IPS-18a (cell line): ENCODE measurements at regions not wholly inside any gene's neighbourhood (a gene's known extent, or its start where the extent isn't known, plus 50 kb on each side); places are given as distances from the start of the nearest gene placed in this dataset.
"Not testable (repeated sequence)": the region's sequence is repeated elsewhere in the genome, so short reads cannot be mapped to it uniquely, and the experiment has no call there.

Source experiments
- H3K27ac ChIP-seq: one replicate; pipeline ENCODE4 v1.5.1; 2013; ENCODE audit warnings: low read length
- H3K27me3 ChIP-seq: one replicate; pipeline ENCODE4 v1.6.1; 2013; ENCODE audit warnings: mild to moderate bottlenecking, low read length; ENCODE audit not compliant: control insufficient read depth, insufficient read depth
- H3K36me3 ChIP-seq: one replicate; pipeline ENCODE4 v1.6.1; 2013; ENCODE audit warnings: low read depth, low read length; ENCODE audit not compliant: control insufficient read depth
- H3K4me1 ChIP-seq: one replicate; pipeline ENCODE4 v1.6.1; 2013; ENCODE audit warnings: low read depth, low read length; ENCODE audit not compliant: control insufficient read depth
- H3K4me3 ChIP-seq: one replicate; pipeline ENCODE4 v1.5.1; 2013; ENCODE audit warnings: low read length
- H3K9ac ChIP-seq: one replicate; pipeline ENCODE4 v1.6.1; 2013; ENCODE audit warnings: mild to moderate bottlenecking, low read length, moderate library complexity
- H3K9me3 ChIP-seq: one replicate; pipeline ENCODE4 v1.6.1; 2013; ENCODE audit warnings: low read depth, low read length; ENCODE audit not compliant: control insufficient read depth

DNA sequence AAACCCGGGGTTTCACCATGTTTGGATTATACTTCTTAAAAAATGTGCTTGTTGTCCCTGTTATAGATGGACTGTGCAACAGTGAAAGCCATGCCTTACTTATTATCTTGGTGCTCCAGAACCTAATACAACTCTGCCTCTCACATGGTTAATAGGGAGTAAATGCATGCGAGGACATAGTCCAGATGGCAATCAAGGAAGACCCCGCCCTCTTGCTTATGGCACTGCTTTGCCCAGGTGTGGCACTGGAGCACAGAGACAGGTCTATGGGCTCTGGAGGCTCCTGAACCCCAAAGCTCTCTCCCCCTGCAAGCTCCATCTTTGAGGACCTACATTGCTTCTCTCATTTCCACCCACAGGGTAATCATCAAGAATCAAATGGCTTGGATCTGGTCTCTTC is 162.1 kb upstream of the NTF3 start:
- Histone ChIP-seq H3K9ac (no peak overlapping the region), H3K27me3 (no peaks in the 10 kb centered on the region), H3K36me3 (no peaks in the 10 kb centered on the region), H3K9me3 (no peaks in the 10 kb centered on the region), H3K27ac (no peak overlapping the region), H3K4me1 (peaks cover 6% of the 10 kb centered on the region), H3K4me3 (no peak overlapping the region)

DNA sequence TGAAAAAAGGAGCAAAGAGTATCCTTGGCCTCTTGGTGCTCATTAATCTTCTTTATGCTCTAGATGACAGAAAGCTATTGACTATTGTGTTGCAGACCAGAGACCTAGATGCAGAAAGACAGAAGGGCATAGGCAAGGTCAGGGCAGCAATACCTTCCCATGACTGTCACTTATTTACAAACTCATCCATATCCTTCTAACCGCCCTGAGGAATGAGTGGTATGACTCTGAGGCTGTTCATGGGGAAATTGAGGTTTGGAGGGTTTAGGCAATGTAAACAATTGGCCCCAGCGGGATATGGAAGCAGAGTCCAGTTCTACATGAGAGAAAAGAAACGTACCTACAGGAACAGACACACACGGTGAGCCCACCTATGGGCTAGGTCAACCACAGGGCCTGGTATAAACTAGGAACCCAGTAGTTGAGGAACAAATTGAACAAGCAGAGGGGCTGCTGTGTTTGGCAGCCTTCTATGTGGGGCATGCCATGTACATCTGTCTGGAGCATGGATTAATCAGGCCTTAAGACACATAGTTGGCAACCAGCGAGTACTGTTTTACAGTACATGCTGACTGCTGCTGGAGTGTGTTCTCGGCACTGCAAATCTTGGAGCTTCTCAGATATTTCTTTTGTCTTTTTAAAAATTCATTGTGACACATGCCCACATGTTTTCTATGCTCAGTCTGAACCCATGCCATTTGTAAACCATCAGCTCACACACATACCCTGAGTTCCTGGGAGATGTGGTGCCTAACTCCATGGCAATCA is 159.7 kb upstream of the NTF3 start:
- Histone ChIP-seq H3K36me3 (no peaks in the 10 kb centered on the region), H3K4me1 (peaks cover 6% of the 10 kb centered on the region), H3K9me3 (no peaks in the 10 kb centered on the region), H3K27me3 (no peaks in the 10 kb centered on the region), H3K4me3 (no peak overlapping the region), H3K9ac (no peak overlapping the region), H3K27ac (no peak overlapping the region)

- Histone ChIP-seq H3K4me3 (no peak overlapping the region), H3K27me3 (no peaks in the 10 kb centered on the region), H3K36me3 (no peaks in the 10 kb centered on the region), H3K9me3 (no peaks in the 10 kb centered on the region), H3K27ac (no peak overlapping the region), H3K9ac (no peak overlapping the region), H3K4me1 (no peaks in the 10 kb centered on the region)
These were observed 158.2 kb upstream of the NTF3 start for GRCh38 chr12:5273709-5274108.

- Histone ChIP-seq H3K27me3 (no peaks in the 10 kb centered on the region), H3K4me1 (no peaks in the 10 kb centered on the region), H3K27ac (no peak overlapping the region), H3K9ac (no peak overlapping the region), H3K4me3 (no peak overlapping the region), H3K9me3 (no peaks in the 10 kb centered on the region), H3K36me3 (no peaks in the 10 kb centered on the region)
These were observed 155.5 kb upstream of the NTF3 start for GRCh38 chr12:5276327-5276880.

DNA sequence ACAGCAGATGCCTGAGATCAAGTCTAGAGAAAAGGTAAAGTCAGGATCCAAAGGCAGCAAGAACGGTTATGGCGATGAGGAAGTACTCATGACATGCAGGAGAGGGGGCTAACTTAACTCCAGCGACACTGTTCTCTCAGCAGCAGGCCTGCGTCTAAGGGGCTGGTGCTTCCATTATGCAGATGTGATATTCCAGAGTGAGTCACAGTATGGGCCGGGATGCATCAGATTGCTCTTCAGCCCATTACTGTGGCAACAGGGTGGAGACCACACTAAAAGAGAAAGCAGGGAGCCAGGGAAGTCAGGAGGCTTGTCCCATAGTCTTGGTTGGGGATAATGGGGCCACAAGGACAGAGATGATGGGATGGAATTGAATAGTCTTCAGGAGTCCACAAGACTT is 151.8 kb upstream of the NTF3 start:
- no peaks in the 10 kb centered on the region for H3K36me3 ChIP-seq
- no peak overlapping the region for H3K9ac ChIP-seq
- no peaks in the 10 kb centered on the region for H3K4me1 ChIP-seq
- no peak overlapping the region for H3K4me3 ChIP-seq
- no peak overlapping the region for H3K27ac ChIP-seq
- H3K9me3 ChIP-seq, result no peaks in the 10 kb centered on the region
- H3K27me3 ChIP-seq, result no peaks in the 10 kb centered on the region

DNA sequence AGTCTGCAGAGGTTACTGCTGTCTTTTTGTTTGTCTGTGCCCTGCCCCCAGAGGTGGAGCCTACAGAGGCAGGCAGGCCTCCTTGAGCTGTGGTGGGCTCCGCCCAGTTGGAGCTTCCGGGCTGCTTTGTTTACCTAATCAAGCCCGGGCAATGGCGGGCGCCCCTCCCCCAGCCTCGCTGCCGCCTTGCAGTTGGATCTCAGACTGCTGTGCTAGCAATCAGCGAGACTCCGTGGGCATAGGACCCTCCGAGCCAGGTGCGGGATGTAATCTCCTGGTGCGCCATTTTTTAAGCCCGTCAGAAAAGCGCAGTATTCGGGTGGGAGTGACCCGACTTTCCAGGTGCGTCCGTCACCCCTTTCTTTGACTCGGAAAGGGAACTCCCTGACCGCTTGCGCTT is 141.5 kb upstream of the NTF3 start:
- H3K27me3 ChIP-seq, H3K9me3 ChIP-seq, H3K27ac ChIP-seq, H3K9ac ChIP-seq, H3K4me1 ChIP-seq, H3K36me3 ChIP-seq, H3K4me3 ChIP-seq: not testable (repeated sequence)

DNA sequence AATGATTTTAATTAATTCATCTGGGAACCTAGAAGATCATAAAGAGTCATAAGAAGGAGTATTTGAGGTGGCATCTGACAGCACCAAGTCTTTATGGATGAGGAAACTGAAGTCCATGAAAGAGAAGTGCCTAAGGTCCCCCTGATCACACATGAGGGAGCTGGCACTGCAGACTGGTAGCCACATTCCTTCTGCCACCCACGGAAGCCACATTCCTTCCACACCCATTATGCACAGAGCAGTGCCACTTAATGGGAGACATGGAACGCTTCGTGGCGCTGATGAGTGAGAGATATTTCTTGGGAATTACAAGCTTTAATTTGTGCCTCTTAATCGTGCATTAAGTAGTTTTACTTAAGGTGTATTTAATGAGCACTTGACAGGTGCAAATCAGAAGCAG is 139.3 kb upstream of the NTF3 start:
- Histone ChIP-seq H3K9ac (no peak overlapping the region), H3K36me3 (no peaks in the 10 kb centered on the region), H3K4me1 (peaks cover 11% of the 10 kb centered on the region), H3K27me3 (no peaks in the 10 kb centered on the region), H3K9me3 (no peaks in the 10 kb centered on the region), H3K27ac (no peak overlapping the region), H3K4me3 (no peak overlapping the region)

GRCh38 chr12:5293773-5294172 is 138.1 kb upstream of the NTF3 start:
- no peaks in the 10 kb centered on the region for H3K27me3 ChIP-seq
- no peaks in the 10 kb centered on the region for H3K36me3 ChIP-seq
- H3K4me1 ChIP-seq, result peaks cover 11% of the 10 kb centered on the region
- H3K4me3 ChIP-seq, result no peak overlapping the region
- H3K9ac ChIP-seq, result no peak overlapping the region
- H3K27ac ChIP-seq, result no peak overlapping the region
- H3K9me3 ChIP-seq, result no peaks in the 10 kb centered on the region

DNA sequence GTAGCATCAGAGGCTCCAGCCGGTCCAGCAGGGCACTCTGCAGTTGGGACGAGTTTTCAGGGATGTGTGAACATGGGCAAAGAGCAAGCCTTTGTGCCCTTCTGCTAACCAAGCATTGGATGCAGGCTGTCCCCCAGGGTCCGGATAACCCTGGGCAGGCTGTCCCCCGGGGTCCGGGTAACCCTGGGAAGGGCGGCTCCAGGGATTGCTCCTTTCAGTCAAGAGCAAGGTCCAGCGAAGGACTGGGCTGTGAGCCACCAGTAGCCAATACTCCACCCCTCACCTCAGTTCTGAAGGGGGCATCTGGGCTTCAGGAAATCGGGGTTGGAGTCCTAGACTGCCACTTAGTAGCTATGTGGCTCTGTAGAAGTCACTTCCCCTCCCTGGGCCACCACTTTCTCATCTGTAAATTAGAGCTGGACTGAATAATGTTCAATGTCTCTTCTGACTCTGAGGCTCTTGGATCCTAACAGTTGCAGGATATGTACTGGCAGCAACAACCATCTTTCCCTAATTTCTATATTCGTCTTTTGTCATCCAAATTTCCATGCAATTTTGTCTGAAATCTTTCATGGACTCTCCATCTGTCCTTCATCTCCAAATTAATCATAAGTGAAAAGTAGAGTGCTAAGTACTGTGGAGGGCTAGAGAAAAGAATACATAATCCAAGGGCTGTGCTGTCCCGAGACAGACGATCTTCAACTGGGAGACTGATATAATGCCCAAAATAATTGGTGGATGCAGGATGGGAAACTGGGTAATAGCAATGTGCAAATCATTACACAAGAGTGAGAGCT is 137.4 kb upstream of the NTF3 start:
- H3K9ac ChIP-seq, result no peak overlapping the region
- H3K27ac ChIP-seq, result no peak overlapping the region
- no peak overlapping the region for H3K4me3 ChIP-seq
- no peaks in the 10 kb centered on the region for H3K27me3 ChIP-seq
- peaks cover 11% of the 10 kb centered on the region for H3K4me1 ChIP-seq
- H3K36me3 ChIP-seq, result no peaks in the 10 kb centered on the region
- H3K9me3 ChIP-seq, result no peaks in the 10 kb centered on the region

DNA sequence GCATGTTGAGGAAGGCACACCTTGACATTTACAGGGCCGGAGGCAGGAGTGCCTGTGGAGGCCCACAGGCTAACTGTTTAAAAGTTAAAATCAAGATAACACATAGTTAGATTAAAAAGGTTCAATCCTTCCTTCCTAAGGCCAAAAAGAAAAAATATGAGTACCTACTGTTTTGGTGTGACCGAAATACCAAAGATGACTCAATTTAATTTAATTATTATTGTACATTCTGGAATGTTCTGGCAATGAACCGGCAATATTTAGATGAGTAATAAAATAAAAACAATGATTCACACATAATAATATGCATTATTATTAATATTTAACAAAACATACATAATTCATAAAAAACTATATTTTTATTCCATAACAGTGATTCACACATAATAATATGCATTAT is 136.8 kb upstream of the NTF3 start:
- no peak overlapping the region for H3K4me3 ChIP-seq
- no peaks in the 10 kb centered on the region for H3K9me3 ChIP-seq
- H3K9ac ChIP-seq, result no peak overlapping the region
- H3K4me1 ChIP-seq, result peaks cover 11% of the 10 kb centered on the region
- no peaks in the 10 kb centered on the region for H3K36me3 ChIP-seq
- H3K27ac ChIP-seq, result no peak overlapping the region
- H3K27me3 ChIP-seq, result no peaks in the 10 kb centered on the region

GRCh38 chr12:5295996-5296395 is 135.9 kb upstream of the NTF3 start:
- H3K27ac ChIP-seq, result no peak overlapping the region

More at GRCh38 chr12:5295996-5296395, 135.9 kb upstream of the NTF3 start:
- Histone ChIP-seq H3K4me3 (no peak overlapping the region), H3K27me3 (no peaks in the 10 kb centered on the region), H3K36me3 (no peaks in the 10 kb centered on the region), H3K4me1 (peaks cover 9% of the 10 kb centered on the region), H3K9ac (no peak overlapping the region), H3K9me3 (no peaks in the 10 kb centered on the region)
